ENCODE measurements at regions not wholly inside any gene's neighbourhood (a gene's known extent, or its start where the extent isn't known, plus 50 kb on each side); places are given as distances from the start of the nearest gene placed in this dataset.

- no peak for DNase-seq (ENCODE audit: low read depth)
- TF ChIP-seq CTCF (conservative IDR thresholded peaks at IDR 0.05; ENCODE audit: low read depth, low read length) = no peak
- H3K4me3 ChIP-seq (ENCODE audit: low read depth, low read length) = no peak overlapping the region
Measured at GRCh38 chr14:100438271-100438670, 115.1 kb downstream of the SLC25A47 start.

- peak; percentile 68 for DNase-seq (ENCODE audit: low read depth)
- no peak overlapping the region for H3K4me3 ChIP-seq (ENCODE audit: low read depth, low read length)
- TF ChIP-seq CTCF (conservative IDR thresholded peaks at IDR 0.05; ENCODE audit: low read depth, low read length) = no peak
Measured at GRCh38 chr14:100438678-100439592, 115.8 kb downstream of the SLC25A47 start.

GRCh38 chr14:100439781-100440180 lies 116.6 kb downstream of the SLC25A47 start:
- no peak for DNase-seq (ENCODE audit: low read depth)
- H3K4me3 ChIP-seq (ENCODE audit: low read depth, low read length) = no peak overlapping the region
- no peak for TF ChIP-seq CTCF (conservative IDR thresholded peaks at IDR 0.05; ENCODE audit: low read depth, low read length)

GRCh38 chr14:100440207-100440631 lies 117.1 kb downstream of the SLC25A47 start:
- peak; percentile 69 for DNase-seq (ENCODE audit: low read depth)
- H3K4me3 ChIP-seq (ENCODE audit: low read depth, low read length) = no peak overlapping the region
- peak; percentile 83 for TF ChIP-seq CTCF (conservative IDR thresholded peaks at IDR 0.05; ENCODE audit: low read depth, low read length)

- no peak for TF ChIP-seq CTCF (conservative IDR thresholded peaks at IDR 0.05; ENCODE audit: low read depth, low read length)
- no peak overlapping the region for H3K4me3 ChIP-seq (ENCODE audit: low read depth, low read length)
- DNase-seq (ENCODE audit: low read depth) = peak; percentile 33
Measured at GRCh38 chr14:100440758-100441203, 117.6 kb downstream of the SLC25A47 start.

- TF ChIP-seq CTCF (conservative IDR thresholded peaks at IDR 0.05; ENCODE audit: low read depth, low read length) = no peak
- no peak overlapping the region for H3K4me3 ChIP-seq (ENCODE audit: low read depth, low read length)
- DNase-seq (ENCODE audit: low read depth) = no peak
Measured at GRCh38 chr14:100441271-100441947, 118.3 kb downstream of the SLC25A47 start.

All from choroid plexus epithelial cell (primary cell).